ENCODE measurements at regions not wholly inside any gene's neighbourhood (a gene's known extent, or its start where the extent isn't known, plus 50 kb on each side); places are given as distances from the start of the nearest gene placed in this dataset.

DNA sequence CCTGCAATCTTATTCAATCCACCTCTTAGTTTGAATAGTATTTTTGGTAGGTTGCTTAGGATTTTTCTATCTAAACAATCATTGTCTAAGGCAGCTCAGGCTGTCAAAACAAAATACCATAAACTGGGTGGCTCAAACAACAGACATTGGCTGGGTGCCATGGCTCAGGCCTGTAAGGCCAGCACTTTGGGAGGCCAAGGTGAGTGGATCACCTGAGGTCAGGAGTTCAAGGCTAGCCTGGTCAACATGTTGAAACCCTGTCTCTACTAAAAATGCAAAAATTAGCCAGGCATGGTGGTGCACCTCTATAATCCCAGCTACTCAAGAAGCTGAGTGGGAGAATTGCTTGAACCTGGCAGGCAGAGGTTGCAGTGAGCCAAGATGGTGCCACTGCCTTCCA is 126.7 kb downstream of the CYLD start (continued):
- TF ChIP-seq GTF2F1 (IDR thresholded peaks at IDR 0.05; ENCODE audit: borderline replicate concordance, low read depth, low read length) (no peak), TAF1 (IDR thresholded peaks at IDR 0.05; ENCODE audit: low read depth, low read length) (no peak), E2F6 (IDR thresholded peaks at IDR 0.05) (no peak), CHD1 (IDR thresholded peaks at IDR 0.05; ENCODE audit: low read depth, low read length) (no peak)
